ENCODE measurements at regions not wholly inside any gene's neighbourhood (a gene's known extent, or its start where the extent isn't known, plus 50 kb on each side); places are given as distances from the start of the nearest gene placed in this dataset.

DNA sequence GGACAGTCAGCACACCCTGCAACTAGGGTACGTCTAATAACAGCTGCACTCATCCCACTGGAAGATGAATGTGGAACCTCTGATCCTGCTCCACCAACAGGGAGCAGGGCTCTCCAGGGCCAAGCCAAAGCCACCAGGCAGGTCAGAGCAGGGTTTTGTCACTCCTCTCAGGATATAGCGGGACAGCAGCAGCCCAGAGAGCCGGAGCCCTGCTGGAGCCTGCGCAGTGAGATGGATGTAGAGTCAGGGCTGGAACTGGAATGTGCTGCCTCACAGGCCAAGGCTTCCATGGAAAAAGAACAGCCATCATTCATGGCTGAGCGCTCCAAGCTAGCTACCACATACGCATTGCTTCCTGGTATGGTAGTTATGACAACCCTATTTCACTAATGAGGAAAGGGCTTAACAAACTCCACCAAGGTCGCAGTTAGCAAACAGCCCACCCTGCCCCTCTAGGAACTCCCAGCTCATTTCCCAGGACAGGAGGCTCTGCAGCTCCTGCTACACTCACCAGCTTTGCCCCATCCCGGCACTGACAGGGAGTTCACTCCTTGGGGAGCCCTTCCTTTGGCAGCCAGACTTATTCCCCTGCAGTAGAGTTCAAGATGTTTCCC is 85.2 kb downstream of the HS1BP3 start:
- Histone ChIP-seq H3K4me2 (no peak overlapping the region), H3K27me3 (ENCODE audit: insufficient read depth) (no peaks in the 10 kb centered on the region), H3K79me2 (ENCODE audit: insufficient read depth) (no peaks in the 10 kb centered on the region), H3K36me3 (replicated peaks in 1 of 2; ENCODE audit: control insufficient read depth in 1 of 2, insufficient read depth in 2 of 2, low read length in 1 of 2) (no peaks in the 10 kb centered on the region), H2AFZ (ENCODE audit: low read depth) (no peak overlapping the region), H3K4me1 (ENCODE audit: control insufficient read depth in 1 of 2, insufficient read depth in 2 of 2, low read depth in 1 of 2, low read length in 1 of 2) (peaks cover 30 to 36% of the 10 kb centered on the region in 2 experiments; a peak in 3 of 4 replicates), H3K27ac (ENCODE audit: low read depth in 2 of 2, low read length in 1 of 2) (no peak overlapping the region), H3K9me2 (no peaks in the 10 kb centered on the region), H3K9me3 (no peaks in the 10 kb centered on the region), H3K4me3 (ENCODE audit: low read depth in 2 of 2, low read length in 1 of 2) (no peak overlapping the region), H3K9ac (no peak overlapping the region), H3F3A (replicated peaks; ENCODE audit: insufficient read depth) (peaks cover 5% of the 10 kb centered on the region), H4K20me1 (ENCODE audit: insufficient read depth) (no peaks in the 10 kb centered on the region)
- 83% methylated on average over 8 of the region's 8 CpGs for WGBS (ENCODE audit: low lambda C conversion rate)
- POLR2A ChIA-PET, result interaction anchor here (2.0 kb wide), 1 partner anchor 119 kb away, joined by 19 read pairs; the partner anchor contains the start of gene RHOB
- DNase-seq, result no peak
- TF ChIP-seq NRF1 (IDR thresholded peaks at IDR 0.05; ENCODE audit: low read depth, low read length) (no peak), TCF12 (IDR thresholded peaks at IDR 0.05) (no peak), RFX5 (IDR thresholded peaks at IDR 0.05; ENCODE audit: low read length) (no peak), ELF1 (IDR thresholded peaks at IDR 0.05) (no peak), MXI1 (IDR thresholded peaks at IDR 0.05; ENCODE audit: low read depth, low read length) (no peak), CHD2 (IDR thresholded peaks at IDR 0.05; ENCODE audit: low read length, partially characterized antibody) (no peak), POLR2AphosphoS5 (IDR thresholded peaks at IDR 0.05; ENCODE audit: low read depth, low read length) (no peak), TAF1 (IDR thresholded peaks at IDR 0.05; ENCODE audit: borderline replicate concordance, low read depth, low read length) (no peak), MEF2A (IDR thresholded peaks at IDR 0.05; ENCODE audit: borderline replicate concordance, low read depth) (no peak), GABPA (IDR thresholded peaks at IDR 0.05; ENCODE audit: low read depth) (no peak), FOXM1 (IDR thresholded peaks at IDR 0.05; ENCODE audit: low read depth) (no peak), RXRA (IDR thresholded peaks at IDR 0.05; ENCODE audit: borderline replicate concordance, low read depth) (no peak), RCOR1 (IDR thresholded peaks at IDR 0.05; ENCODE audit: low read length) (no peak), EZH2phosphoT487 (IDR thresholded peaks at IDR 0.05; ENCODE audit: borderline replicate concordance, low read depth) (no peak), FOSL2 (IDR thresholded peaks at IDR 0.05; ENCODE audit: borderline replicate concordance, low read depth) (no peak), SIN3A (IDR thresholded peaks at IDR 0.05; ENCODE audit: borderline replicate concordance, low read depth, low read length) (no peak), RAD21 (IDR thresholded peaks at IDR 0.05; ENCODE audit: low read length) (no peak)
- TF ChIP-seq, protein P1, sequence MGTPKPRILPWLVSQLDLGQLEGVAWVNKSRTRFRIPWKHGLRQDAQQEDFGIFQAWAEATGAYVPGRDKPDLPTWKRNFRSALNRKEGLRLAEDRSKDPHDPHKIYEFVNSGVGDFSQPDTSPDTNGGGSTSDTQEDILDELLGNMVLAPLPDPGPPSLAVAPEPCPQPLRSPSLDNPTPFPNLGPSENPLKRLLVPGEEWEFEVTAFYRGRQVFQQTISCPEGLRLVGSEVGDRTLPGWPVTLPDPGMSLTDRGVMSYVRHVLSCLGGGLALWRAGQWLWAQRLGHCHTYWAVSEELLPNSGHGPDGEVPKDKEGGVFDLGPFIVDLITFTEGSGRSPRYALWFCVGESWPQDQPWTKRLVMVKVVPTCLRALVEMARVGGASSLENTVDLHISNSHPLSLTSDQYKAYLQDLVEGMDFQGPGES (IDR thresholded peaks at IDR 0.05; ENCODE audit: low read depth, low read length), result no peak
- TF ChIP-seq, protein P2, sequence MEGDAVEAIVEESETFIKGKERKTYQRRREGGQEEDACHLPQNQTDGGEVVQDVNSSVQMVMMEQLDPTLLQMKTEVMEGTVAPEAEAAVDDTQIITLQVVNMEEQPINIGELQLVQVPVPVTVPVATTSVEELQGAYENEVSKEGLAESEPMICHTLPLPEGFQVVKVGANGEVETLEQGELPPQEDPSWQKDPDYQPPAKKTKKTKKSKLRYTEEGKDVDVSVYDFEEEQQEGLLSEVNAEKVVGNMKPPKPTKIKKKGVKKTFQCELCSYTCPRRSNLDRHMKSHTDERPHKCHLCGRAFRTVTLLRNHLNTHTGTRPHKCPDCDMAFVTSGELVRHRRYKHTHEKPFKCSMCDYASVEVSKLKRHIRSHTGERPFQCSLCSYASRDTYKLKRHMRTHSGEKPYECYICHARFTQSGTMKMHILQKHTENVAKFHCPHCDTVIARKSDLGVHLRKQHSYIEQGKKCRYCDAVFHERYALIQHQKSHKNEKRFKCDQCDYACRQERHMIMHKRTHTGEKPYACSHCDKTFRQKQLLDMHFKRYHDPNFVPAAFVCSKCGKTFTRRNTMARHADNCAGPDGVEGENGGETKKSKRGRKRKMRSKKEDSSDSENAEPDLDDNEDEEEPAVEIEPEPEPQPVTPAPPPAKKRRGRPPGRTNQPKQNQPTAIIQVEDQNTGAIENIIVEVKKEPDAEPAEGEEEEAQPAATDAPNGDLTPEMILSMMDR (IDR thresholded peaks at IDR 0.05), result no peak
- TF ChIP-seq, protein P3, sequence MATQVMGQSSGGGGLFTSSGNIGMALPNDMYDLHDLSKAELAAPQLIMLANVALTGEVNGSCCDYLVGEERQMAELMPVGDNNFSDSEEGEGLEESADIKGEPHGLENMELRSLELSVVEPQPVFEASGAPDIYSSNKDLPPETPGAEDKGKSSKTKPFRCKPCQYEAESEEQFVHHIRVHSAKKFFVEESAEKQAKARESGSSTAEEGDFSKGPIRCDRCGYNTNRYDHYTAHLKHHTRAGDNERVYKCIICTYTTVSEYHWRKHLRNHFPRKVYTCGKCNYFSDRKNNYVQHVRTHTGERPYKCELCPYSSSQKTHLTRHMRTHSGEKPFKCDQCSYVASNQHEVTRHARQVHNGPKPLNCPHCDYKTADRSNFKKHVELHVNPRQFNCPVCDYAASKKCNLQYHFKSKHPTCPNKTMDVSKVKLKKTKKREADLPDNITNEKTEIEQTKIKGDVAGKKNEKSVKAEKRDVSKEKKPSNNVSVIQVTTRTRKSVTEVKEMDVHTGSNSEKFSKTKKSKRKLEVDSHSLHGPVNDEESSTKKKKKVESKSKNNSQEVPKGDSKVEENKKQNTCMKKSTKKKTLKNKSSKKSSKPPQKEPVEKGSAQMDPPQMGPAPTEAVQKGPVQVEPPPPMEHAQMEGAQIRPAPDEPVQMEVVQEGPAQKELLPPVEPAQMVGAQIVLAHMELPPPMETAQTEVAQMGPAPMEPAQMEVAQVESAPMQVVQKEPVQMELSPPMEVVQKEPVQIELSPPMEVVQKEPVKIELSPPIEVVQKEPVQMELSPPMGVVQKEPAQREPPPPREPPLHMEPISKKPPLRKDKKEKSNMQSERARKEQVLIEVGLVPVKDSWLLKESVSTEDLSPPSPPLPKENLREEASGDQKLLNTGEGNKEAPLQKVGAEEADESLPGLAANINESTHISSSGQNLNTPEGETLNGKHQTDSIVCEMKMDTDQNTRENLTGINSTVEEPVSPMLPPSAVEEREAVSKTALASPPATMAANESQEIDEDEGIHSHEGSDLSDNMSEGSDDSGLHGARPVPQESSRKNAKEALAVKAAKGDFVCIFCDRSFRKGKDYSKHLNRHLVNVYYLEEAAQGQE (IDR thresholded peaks at IDR 0.05; ENCODE audit: low read depth, low read length), result no peak
- CTCF ChIA-PET, result interaction anchor here (1.7 kb wide), 1 partner anchor 9 kb away, joined by 7 read pairs; no protein-coding TSS in a partner anchor

Data from SK-N-SH (cell line).